GM19463 (cell line): ENCODE measurements at regions not wholly inside any gene's neighbourhood (a gene's known extent, or its start where the extent isn't known, plus 50 kb on each side); places are given as distances from the start of the nearest gene placed in this dataset.

ENCODE experiments used
- ATAC-seq: cut with Tn5 transposase; IDR thresholded peaks from one replicate; pipeline ENCODE4 v1.9.1; 2021; ENCODE audit warnings: mild to moderate bottlenecking, moderate library complexity; ENCODE audit not compliant: unreplicated experiment

DNA sequence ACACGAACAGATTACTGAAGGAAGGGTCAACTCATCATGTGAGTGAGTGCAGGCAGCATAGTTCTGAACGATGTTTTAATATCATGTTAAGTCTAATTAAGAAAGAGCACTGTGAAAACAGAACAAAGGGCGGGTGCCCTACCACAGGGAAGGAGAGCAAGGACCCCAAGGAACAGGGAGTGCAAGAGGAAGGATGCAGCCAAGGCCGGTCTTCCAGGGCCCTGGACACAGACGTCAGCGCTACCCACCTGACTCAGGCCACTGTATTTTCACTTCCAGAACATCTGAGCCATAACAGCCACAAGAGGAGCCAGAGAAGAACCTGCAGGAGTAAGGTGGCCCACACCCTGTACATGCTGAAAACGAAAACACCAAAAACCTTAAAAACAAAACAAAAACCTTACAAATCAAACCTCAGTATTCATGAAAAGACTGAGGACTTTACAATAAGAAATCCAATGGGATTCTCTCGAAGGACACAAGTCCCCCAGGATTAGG, 506.1 kb upstream of the AKR1E2 start:
- ATAC-seq, result no peak

GRCh38 chr10:4316161-4316810, 509.7 kb upstream of the AKR1E2 start:
- ATAC-seq, result no peak

DNA sequence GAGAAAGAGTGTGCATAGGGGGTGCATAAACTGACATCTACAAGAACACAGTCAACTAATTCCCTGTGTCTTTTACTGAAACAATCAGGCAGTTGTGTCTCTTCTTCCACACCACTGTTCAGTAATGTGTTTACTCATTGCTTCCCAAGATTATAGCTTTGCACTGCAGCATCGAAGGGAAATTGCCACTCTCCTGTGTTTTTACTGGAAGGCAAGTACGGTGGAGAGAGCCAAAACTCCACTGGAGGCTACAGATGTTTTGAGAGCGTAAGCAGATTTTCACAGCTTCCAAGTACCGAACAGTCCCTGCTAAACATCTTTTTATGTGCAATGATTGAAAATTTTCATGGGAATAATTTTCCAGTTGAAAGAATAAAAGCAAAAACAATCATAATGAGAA, 510.5 kb upstream of the AKR1E2 start:
- ATAC-seq, result no peak

- ATAC-seq, result no peak
Observed at GRCh38 chr10:4313051-4313450, 513.0 kb upstream of the AKR1E2 start.

- no peak for ATAC-seq
Observed at GRCh38 chr10:4312051-4312835, 513.8 kb upstream of the AKR1E2 start.

DNA sequence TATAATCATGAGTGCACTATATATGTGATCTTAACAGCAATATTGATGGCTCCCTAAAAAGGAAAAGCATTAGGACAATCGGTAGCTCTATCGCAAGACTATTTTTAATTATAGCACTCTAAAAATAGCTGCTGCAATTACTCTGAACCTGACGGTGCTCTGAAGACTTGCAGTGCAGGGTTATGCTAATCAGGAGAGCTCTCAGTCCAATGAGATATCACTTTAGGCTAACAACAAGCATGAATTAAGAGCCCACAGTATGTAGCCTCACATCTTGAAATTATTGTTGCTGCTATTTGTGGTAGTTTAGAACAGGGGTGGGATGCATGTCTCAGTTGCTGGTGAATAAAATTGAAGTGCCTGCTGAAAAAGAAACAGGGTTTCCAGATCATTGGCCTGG, 515.8 kb upstream of the AKR1E2 start:
- ATAC-seq, result no peak

DNA sequence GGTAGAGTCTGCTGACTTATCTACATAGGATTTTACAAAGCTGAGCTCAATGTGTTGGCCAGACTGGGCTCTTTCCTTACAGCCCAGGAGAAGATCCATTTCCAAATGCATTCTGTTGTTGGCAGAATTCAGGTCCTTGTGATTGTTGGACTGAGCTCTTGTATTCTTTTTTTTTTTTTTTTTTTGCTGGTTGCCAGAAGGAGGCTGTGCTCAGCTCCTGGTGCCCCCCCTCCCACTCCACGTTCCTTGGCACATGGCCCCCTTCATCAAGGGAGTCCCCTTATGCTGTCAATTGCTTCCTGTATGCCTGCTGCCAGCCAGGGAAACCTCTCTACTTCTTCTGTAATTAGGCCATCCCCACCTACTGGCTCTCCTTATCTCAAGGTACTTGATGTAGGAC, 518.1 kb upstream of the AKR1E2 start:
- no peak for ATAC-seq

- no peak for ATAC-seq
Observed at GRCh38 chr10:4306871-4307270, 519.1 kb upstream of the AKR1E2 start.

GRCh38 chr10:4303045-4303444, 518.0 kb upstream of the KLF6 start:
- no peak for ATAC-seq

- ATAC-seq, result no peak
Observed at GRCh38 chr10:4301291-4302045, 516.5 kb upstream of the KLF6 start.

DNA sequence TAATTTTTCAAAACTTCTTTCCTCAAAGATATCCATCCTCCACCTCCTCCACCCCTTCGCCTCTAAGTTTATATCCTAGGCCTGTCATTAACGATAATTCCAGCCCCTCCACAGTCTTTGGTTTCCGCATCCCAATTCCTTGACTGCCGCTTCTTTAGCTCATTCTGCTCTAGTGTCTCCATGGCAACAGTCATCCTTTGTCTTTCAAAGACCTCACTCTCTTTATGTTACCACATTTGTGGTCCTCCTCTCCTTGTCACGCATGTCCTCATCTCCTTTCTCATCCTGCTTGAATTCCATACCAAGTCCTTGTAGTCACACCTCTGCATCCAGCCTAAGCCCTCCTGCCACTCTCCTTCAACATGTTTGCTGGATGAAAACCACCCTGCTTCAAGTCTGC, 511.2 kb upstream of the KLF6 start:
- ATAC-seq, result no peak

- no peak for ATAC-seq
Observed at GRCh38 chr10:4294996-4295792, 510.2 kb upstream of the KLF6 start.

- ATAC-seq, result no peak
Observed at GRCh38 chr10:4294271-4294670, 509.3 kb upstream of the KLF6 start.

DNA sequence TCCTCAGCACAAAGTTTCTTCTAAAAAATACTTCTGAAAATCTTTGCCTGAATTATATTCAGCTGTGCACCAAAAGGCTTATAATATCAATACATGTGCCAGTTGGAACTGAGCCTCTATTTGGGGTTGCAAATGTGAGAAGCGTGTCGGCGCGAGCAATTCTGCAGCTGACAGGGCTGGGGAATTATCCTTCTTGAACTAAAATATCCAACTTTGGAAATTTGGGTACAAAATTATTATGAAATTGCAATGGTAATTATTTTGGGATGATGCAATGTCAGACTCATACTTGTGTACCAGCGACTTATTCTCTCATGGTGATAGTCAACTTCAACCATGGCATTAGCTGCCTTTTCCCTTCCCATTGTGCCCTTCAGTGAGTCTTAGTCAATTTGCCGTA, 507.0 kb upstream of the KLF6 start:
- ATAC-seq, result no peak

DNA sequence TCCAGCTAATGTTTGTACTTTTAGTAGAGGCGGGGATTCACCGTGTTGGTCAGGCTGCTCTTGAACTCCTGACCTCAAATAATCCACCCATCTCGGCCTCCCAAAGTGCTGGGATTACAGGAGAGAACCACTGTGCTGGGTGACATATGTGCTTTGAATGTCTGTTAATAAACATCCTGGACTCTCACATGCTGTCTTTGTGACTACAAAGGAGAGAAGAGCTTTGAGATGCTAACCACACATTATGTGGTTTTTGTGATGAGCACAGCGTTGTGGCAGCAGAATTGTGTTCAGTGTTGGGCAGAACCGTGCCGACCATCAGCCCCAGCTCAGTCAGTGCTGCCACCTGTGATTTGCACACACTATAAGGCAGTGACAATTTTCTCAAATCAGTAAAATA, 500.1 kb upstream of the KLF6 start:
- ATAC-seq, result no peak

GRCh38 chr10:4283846-4284610, 499.0 kb upstream of the KLF6 start:
- ATAC-seq, result no peak

- no peak for ATAC-seq
Observed at GRCh38 chr10:4282496-4282895, 497.5 kb upstream of the KLF6 start.

GRCh38 chr10:4281190-4281825, 496.3 kb upstream of the KLF6 start:
- no peak for ATAC-seq

GRCh38 chr10:4280461-4281189, 495.6 kb upstream of the KLF6 start:
- ATAC-seq, result no peak
